ENCODE measurements at regions not wholly inside any gene's neighbourhood (a gene's known extent, or its start where the extent isn't known, plus 50 kb on each side); places are given as distances from the start of the nearest gene placed in this dataset.

- no peak for TF ChIP-seq CTCF (IDR thresholded peaks at IDR 0.05; ENCODE audit: low read depth, low read length)
- no peak overlapping the region for H3K4me3 ChIP-seq (ENCODE audit: low read depth, low read length)
Measured at GRCh38 chr2:21644266-21644665, 520.5 kb downstream of the TDRD15 start.

GRCh38 chr2:21646345-21646744 lies 522.6 kb downstream of the TDRD15 start:
- no peak for TF ChIP-seq CTCF (IDR thresholded peaks at IDR 0.05; ENCODE audit: low read depth, low read length)
- no peak overlapping the region for H3K4me3 ChIP-seq (ENCODE audit: low read depth, low read length)

GRCh38 chr2:21650569-21650968 lies 526.8 kb downstream of the TDRD15 start:
- no peak for TF ChIP-seq CTCF (IDR thresholded peaks at IDR 0.05; ENCODE audit: low read depth, low read length)
- H3K4me3 ChIP-seq (ENCODE audit: low read depth, low read length): no peak overlapping the region

GRCh38 chr2:21655136-21655535 lies 531.4 kb downstream of the TDRD15 start:
- no peak for TF ChIP-seq CTCF (IDR thresholded peaks at IDR 0.05; ENCODE audit: low read depth, low read length)
- H3K4me3 ChIP-seq (ENCODE audit: low read depth, low read length): no peak overlapping the region

GRCh38 chr2:21656330-21657075 lies 532.7 kb downstream of the TDRD15 start:
- no peak overlapping the region for H3K4me3 ChIP-seq (ENCODE audit: low read depth, low read length)
- TF ChIP-seq CTCF (IDR thresholded peaks at IDR 0.05; ENCODE audit: low read depth, low read length): no peak

- no peak for TF ChIP-seq CTCF (IDR thresholded peaks at IDR 0.05; ENCODE audit: low read depth, low read length)
- H3K4me3 ChIP-seq (ENCODE audit: low read depth, low read length): no peak overlapping the region
Measured at GRCh38 chr2:21657445-21657844, 533.7 kb downstream of the TDRD15 start.

GRCh38 chr2:21658269-21658668 lies 534.5 kb downstream of the TDRD15 start:
- no peak for TF ChIP-seq CTCF (IDR thresholded peaks at IDR 0.05; ENCODE audit: low read depth, low read length)
- no peak overlapping the region for H3K4me3 ChIP-seq (ENCODE audit: low read depth, low read length)
